Common myeloid progenitor, CD34-positive (primary cell): ENCODE measurements at regions not wholly inside any gene's neighbourhood (a gene's known extent, or its start where the extent isn't known, plus 50 kb on each side); places are given as distances from the start of the nearest gene placed in this dataset.
"Not testable (repeated sequence)": the region's sequence is repeated elsewhere in the genome, so short reads cannot be mapped to it uniquely, and the experiment has no call there.

Source experiments
- CTCF ChIA-PET: fragments of 350-600 bp; sonication (Branson Sonifier 250); formaldehyde crosslinking; loops from one replicate; lab custom pipeline; 2021; ENCODE audit warnings: antibody characterized with exemption; lab: Charles Lee
- POLR2A ChIA-PET: fragments of 350-600 bp; sonication (Branson Sonifier 250); formaldehyde crosslinking; loops from one replicate; lab custom pipeline; 2021; ENCODE audit warnings: antibody characterized with exemption; lab: Charles Lee
- DNase-seq, 3 donors: peaks; one replicate each; pipeline versions ENCODE4 v3.0.0 to v3.0.0-alpha.2; 2013
- H3K27ac ChIP-seq, 2 experiments: 1 replicate in 1 of 2; 2 replicates in 1 of 2; pipeline ENCODE4 v1.7.0; 2013; ENCODE audit warnings: inconsistent platforms in 2 of 2, low read length in 2 of 2, mild to moderate bottlenecking in 2 of 2, low read depth in 1 of 2, moderate library complexity in 1 of 2; ENCODE audit not compliant: severe bottlenecking in 2 of 2, insufficient read depth in 1 of 2, poor library complexity in 1 of 2
- H3K27me3 ChIP-seq, 5 experiments: replicated peaks in 2 of 5; 1 replicate in 3 of 5; 2 replicates in 2 of 5; pipeline versions ENCODE4 v1.6.1 to v1.7.0; 2013; ENCODE audit warnings: low read length in 4 of 5, mild to moderate bottlenecking in 2 of 5, moderate library complexity in 2 of 5, inconsistent platforms in 1 of 5; ENCODE audit not compliant: insufficient read depth in 5 of 5, control insufficient read depth in 4 of 5
- H3K36me3 ChIP-seq, 4 experiments: 1 replicate in 2 of 4; 2 replicates in 2 of 4; pipeline versions ENCODE4 v1.6.1 to v1.7.0; 2013; ENCODE audit warnings: low read length in 3 of 4, control low read depth in 1 of 4, mild to moderate bottlenecking in 1 of 4; ENCODE audit not compliant: control insufficient read depth in 4 of 4, insufficient read depth in 4 of 4
- H3K4me1 ChIP-seq, 4 experiments: 1 replicate in 3 of 4; 2 replicates in 1 of 4; pipeline versions ENCODE4 v1.6.1 to v1.7.1; 2013; ENCODE audit warnings: low read length in 3 of 4, mild to moderate bottlenecking in 3 of 4, control low read depth in 1 of 4, inconsistent platforms in 1 of 4, moderate library complexity in 1 of 4; ENCODE audit not compliant: control insufficient read depth in 4 of 4, insufficient read depth in 4 of 4; ENCODE audit errors: control extremely low read depth in 1 of 4
- H3K4me3 ChIP-seq, 7 experiments: 1 replicate in 4 of 7; 2 replicates in 3 of 7; pipeline versions ENCODE4 v1.5.1 to v1.7.0; 2013; ENCODE audit warnings: mild to moderate bottlenecking in 7 of 7, low read length in 6 of 7, moderate library complexity in 6 of 7, inconsistent platforms in 2 of 7, low read depth in 2 of 7, control low read depth in 1 of 7; ENCODE audit not compliant: insufficient read depth in 4 of 7, control insufficient read depth in 1 of 7; ENCODE audit errors: extremely low read depth in 1 of 7
- H3K9me3 ChIP-seq, 5 experiments: 1 replicate in 4 of 5; 2 replicates in 1 of 5; pipeline versions ENCODE4 v1.6.1 to v1.7.1; 2013; ENCODE audit warnings: low read length in 4 of 5, mild to moderate bottlenecking in 2 of 5, inconsistent platforms in 1 of 5, low read depth in 1 of 5, moderate library complexity in 1 of 5; ENCODE audit not compliant: control insufficient read depth in 4 of 5, insufficient read depth in 2 of 5; ENCODE audit errors: control extremely low read depth in 1 of 5
- WGBS: methylation state at CpG from one replicate; pipeline ENCODE4 v1.1.5; 2013; ENCODE audit not compliant: insufficient coverage; 5-methylcytosine and 5-hydroxymethylcytosine counted together

- Histone ChIP-seq H3K36me3 (no peaks in the 10 kb centered on the region), H3K27ac (no peak overlapping the region), H3K4me3 (no peak overlapping the region), H3K9me3 (no peaks in the 10 kb centered on the region), H3K27me3 (no peaks in the 10 kb centered on the region), H3K4me1 (no peaks in the 10 kb centered on the region)
- ChIA-PET CTCF (no interaction called here), POLR2A (no interaction called here)
- DNase-seq, result no peak
- WGBS, result 90% methylated on average over 4 of the region's 7 CpGs
Measured at GRCh38 chr13:54234607-54235006, 1206.0 kb downstream of the OLFM4 start.

GRCh38 chr13:54241719-54242118 is 1213.1 kb downstream of the OLFM4 start:
- ChIA-PET POLR2A (no interaction called here), CTCF (no interaction called here)
- no peaks in the 10 kb centered on the region for H3K27me3 ChIP-seq
- H3K4me1 ChIP-seq, result no peaks in the 10 kb centered on the region
- H3K4me3 ChIP-seq, result no peak overlapping the region
- H3K27ac ChIP-seq, result no peak overlapping the region
- DNase-seq, result no peak
- H3K9me3 ChIP-seq, result no peaks in the 10 kb centered on the region
- no peaks in the 10 kb centered on the region for H3K36me3 ChIP-seq

- H3K36me3 ChIP-seq, result no peaks in the 10 kb centered on the region
- ChIA-PET CTCF (no interaction called here), POLR2A (no interaction called here)
- no peak overlapping the region for H3K27ac ChIP-seq
- H3K4me3 ChIP-seq, result no peak overlapping the region
- H3K4me1 ChIP-seq, result no peaks in the 10 kb centered on the region
- DNase-seq, result no peak
- peaks cover 0 to 2% (median 0%) of the 10 kb centered on the region in 5 experiments for H3K9me3 ChIP-seq
- 100% methylated on average over 1 of the region's 3 CpGs for WGBS
- H3K27me3 ChIP-seq, result no peaks in the 10 kb centered on the region
Measured at GRCh38 chr13:54248306-54248705, 1219.7 kb downstream of the OLFM4 start.

- POLR2A ChIA-PET, result no interaction called here
- WGBS, result 86% methylated on average over 1 of the region's 2 CpGs
Measured at GRCh38 chr13:54261856-54262255, 1233.2 kb downstream of the OLFM4 start.

GRCh38 chr13:54263868-54264267 is 1235.3 kb downstream of the OLFM4 start:
- Histone ChIP-seq H3K9me3 (no peaks in the 10 kb centered on the region), H3K4me3 (no peak overlapping the region), H3K36me3 (no peaks in the 10 kb centered on the region), H3K27me3 (no peaks in the 10 kb centered on the region), H3K27ac (no peak overlapping the region), H3K4me1 (no peaks in the 10 kb centered on the region)
- POLR2A ChIA-PET, result no interaction called here
- no peak for DNase-seq
- CTCF ChIA-PET, result no interaction called here

More at GRCh38 chr13:54261856-54262255, 1233.2 kb downstream of the OLFM4 start:
- CTCF ChIA-PET, result no interaction called here
- Histone ChIP-seq H3K27ac (no peak overlapping the region), H3K9me3 (no peaks in the 10 kb centered on the region), H3K27me3 (no peaks in the 10 kb centered on the region), H3K4me1 (no peaks in the 10 kb centered on the region), H3K4me3 (no peak overlapping the region), H3K36me3 (no peaks in the 10 kb centered on the region)
- no peak for DNase-seq

GRCh38 chr13:54267253-54267668 is 1238.6 kb downstream of the OLFM4 start:
- H3K9me3 ChIP-seq, H3K27me3 ChIP-seq, H3K4me1 ChIP-seq, H3K4me3 ChIP-seq, H3K36me3 ChIP-seq, DNase-seq, POLR2A ChIA-PET, H3K27ac ChIP-seq, CTCF ChIA-PET: not testable (repeated sequence)
- no CpG with 5 or more reads among the region's 6 CpGs for WGBS

GRCh38 chr13:54268013-54268695 is 1239.5 kb downstream of the OLFM4 start:
- 86% methylated on average over 5 of the region's 11 CpGs for WGBS
- H3K27ac ChIP-seq, H3K4me3 ChIP-seq, POLR2A ChIA-PET, H3K27me3 ChIP-seq, CTCF ChIA-PET, H3K9me3 ChIP-seq, DNase-seq, H3K36me3 ChIP-seq, H3K4me1 ChIP-seq: not testable (repeated sequence)
